IPS-20b (cell line): ENCODE measurements at regions not wholly inside any gene's neighbourhood (a gene's known extent, or its start where the extent isn't known, plus 50 kb on each side); places are given as distances from the start of the nearest gene placed in this dataset.

ENCODE experiments used
- H3K27ac ChIP-seq: one replicate; pipeline ENCODE4 v1.5.1; 2013; ENCODE audit warnings: low read length
- H3K27me3 ChIP-seq: 2 replicates; pipeline ENCODE4 v1.6.1; 2013; ENCODE audit warnings: mild to moderate bottlenecking, low read length, inconsistent platforms; ENCODE audit not compliant: insufficient read depth
- H3K36me3 ChIP-seq: 2 replicates; pipeline ENCODE4 v1.6.1; 2013; ENCODE audit warnings: low read depth, mild to moderate bottlenecking, inconsistent platforms, low read length, moderate library complexity; ENCODE audit not compliant: insufficient read depth
- H3K4me1 ChIP-seq: 2 replicates; pipeline ENCODE4 v1.6.1; 2013; ENCODE audit warnings: mild to moderate bottlenecking, control low read depth, inconsistent platforms, low read length, moderate library complexity; ENCODE audit not compliant: insufficient read depth
- H3K4me3 ChIP-seq: 2 replicates; pipeline ENCODE4 v1.5.1; 2013; ENCODE audit warnings: mild to moderate bottlenecking, low read length, inconsistent platforms
- H3K9ac ChIP-seq: 2 replicates; pipeline ENCODE4 v1.6.1; 2013; ENCODE audit warnings: low read depth, mild to moderate bottlenecking, inconsistent platforms, low read length, moderate library complexity
- H3K9me3 ChIP-seq: 2 replicates; pipeline ENCODE4 v1.6.1; 2013; ENCODE audit warnings: mild to moderate bottlenecking, low read depth, low read length, inconsistent platforms; ENCODE audit not compliant: insufficient read depth

DNA sequence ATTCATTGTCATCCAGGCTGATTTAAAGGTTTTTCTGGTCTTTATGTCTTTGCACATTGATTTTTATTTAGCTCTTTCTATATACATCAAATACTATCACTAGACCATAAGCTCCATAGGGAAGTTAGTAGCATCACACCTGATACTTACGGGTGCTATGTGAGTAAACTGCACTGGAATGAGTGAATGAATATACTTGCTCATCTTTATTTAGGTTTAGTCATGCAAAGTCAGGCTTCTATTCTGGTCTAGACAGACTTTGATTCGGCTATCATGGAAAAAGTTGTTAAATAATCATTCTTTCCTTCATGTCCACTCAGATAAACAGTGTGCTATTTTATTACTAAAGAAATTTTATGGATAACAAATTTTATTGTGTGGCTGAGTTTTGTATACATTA is 457.8 kb upstream of the PCDH7 start:
- no peak overlapping the region for H3K27ac ChIP-seq
- no peak overlapping the region for H3K9ac ChIP-seq
- H3K4me1 ChIP-seq: no peaks in the 10 kb centered on the region
- no peaks in the 10 kb centered on the region for H3K27me3 ChIP-seq
- H3K9me3 ChIP-seq: no peaks in the 10 kb centered on the region
- H3K4me3 ChIP-seq: no peak overlapping the region
- no peaks in the 10 kb centered on the region for H3K36me3 ChIP-seq

- Histone ChIP-seq H3K9ac (no peak overlapping the region), H3K4me1 (no peaks in the 10 kb centered on the region), H3K9me3 (no peaks in the 10 kb centered on the region), H3K36me3 (no peaks in the 10 kb centered on the region), H3K27ac (no peak overlapping the region), H3K4me3 (no peak overlapping the region), H3K27me3 (no peaks in the 10 kb centered on the region)
Observed at GRCh38 chr4:30264465-30264864, 455.7 kb upstream of the PCDH7 start.

GRCh38 chr4:30265716-30266115 is 454.5 kb upstream of the PCDH7 start:
- Histone ChIP-seq H3K27me3 (no peaks in the 10 kb centered on the region), H3K4me1 (no peaks in the 10 kb centered on the region), H3K9ac (no peak overlapping the region), H3K9me3 (no peaks in the 10 kb centered on the region), H3K36me3 (no peaks in the 10 kb centered on the region), H3K4me3 (no peak overlapping the region), H3K27ac (no peak overlapping the region)

GRCh38 chr4:30268370-30268769 is 451.8 kb upstream of the PCDH7 start:
- H3K9ac ChIP-seq: no peak overlapping the region
- no peak overlapping the region for H3K4me3 ChIP-seq
- no peaks in the 10 kb centered on the region for H3K27me3 ChIP-seq
- no peak overlapping the region for H3K27ac ChIP-seq
- no peaks in the 10 kb centered on the region for H3K4me1 ChIP-seq
- H3K9me3 ChIP-seq: no peaks in the 10 kb centered on the region
- H3K36me3 ChIP-seq: no peaks in the 10 kb centered on the region

GRCh38 chr4:30269850-30270249 is 450.3 kb upstream of the PCDH7 start:
- H3K9me3 ChIP-seq: no peaks in the 10 kb centered on the region
- no peak overlapping the region for H3K9ac ChIP-seq
- H3K4me3 ChIP-seq: no peak overlapping the region
- H3K27me3 ChIP-seq: no peaks in the 10 kb centered on the region
- H3K27ac ChIP-seq: no peak overlapping the region
- no peaks in the 10 kb centered on the region for H3K36me3 ChIP-seq
- no peaks in the 10 kb centered on the region for H3K4me1 ChIP-seq

DNA sequence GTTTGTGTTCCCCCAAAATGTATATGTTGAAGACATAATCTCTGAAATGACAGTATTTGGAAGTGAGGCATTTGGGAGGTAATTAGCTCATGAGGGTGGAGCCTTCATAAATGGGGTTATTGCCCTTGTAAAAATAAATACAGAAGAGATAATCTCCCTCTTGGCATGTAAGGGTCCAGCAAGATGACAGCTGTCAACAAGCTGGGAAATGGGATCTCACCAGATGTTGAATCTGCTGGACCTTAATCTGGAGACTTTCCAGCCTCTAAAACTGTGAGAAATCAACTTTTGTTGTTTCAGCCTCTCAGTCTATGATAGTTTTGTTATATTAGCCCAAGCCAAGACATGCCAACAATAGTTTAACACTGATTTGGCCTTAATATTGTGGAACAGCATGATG is 438.2 kb upstream of the PCDH7 start:
- Histone ChIP-seq H3K9ac (no peak overlapping the region), H3K27ac (no peak overlapping the region), H3K36me3 (no peaks in the 10 kb centered on the region), H3K4me1 (no peaks in the 10 kb centered on the region), H3K27me3 (no peaks in the 10 kb centered on the region), H3K4me3 (no peak overlapping the region), H3K9me3 (no peaks in the 10 kb centered on the region)

DNA sequence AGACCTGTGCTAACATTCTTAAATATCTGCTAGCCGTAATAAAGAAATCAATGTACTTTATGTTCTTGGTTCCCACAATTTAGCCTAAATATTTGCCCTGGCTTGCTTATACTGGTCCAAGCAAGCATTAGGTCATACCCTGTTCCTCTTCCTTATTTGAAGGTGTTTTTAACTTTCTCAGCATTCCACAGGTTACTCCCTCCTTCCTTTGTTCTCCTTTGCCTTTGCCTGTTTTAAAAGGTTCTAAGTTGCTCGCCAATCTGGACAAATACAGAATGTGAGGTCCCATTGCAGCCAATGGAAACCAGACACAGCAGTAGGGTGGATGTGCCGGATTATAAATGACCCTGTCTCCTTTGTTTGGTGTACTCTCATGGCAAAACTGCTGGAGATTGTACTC is 436.8 kb upstream of the PCDH7 start:
- no peaks in the 10 kb centered on the region for H3K4me1 ChIP-seq
- no peak overlapping the region for H3K4me3 ChIP-seq
- no peak overlapping the region for H3K9ac ChIP-seq
- no peaks in the 10 kb centered on the region for H3K9me3 ChIP-seq
- no peaks in the 10 kb centered on the region for H3K27me3 ChIP-seq
- H3K27ac ChIP-seq: no peak overlapping the region
- no peaks in the 10 kb centered on the region for H3K36me3 ChIP-seq

DNA sequence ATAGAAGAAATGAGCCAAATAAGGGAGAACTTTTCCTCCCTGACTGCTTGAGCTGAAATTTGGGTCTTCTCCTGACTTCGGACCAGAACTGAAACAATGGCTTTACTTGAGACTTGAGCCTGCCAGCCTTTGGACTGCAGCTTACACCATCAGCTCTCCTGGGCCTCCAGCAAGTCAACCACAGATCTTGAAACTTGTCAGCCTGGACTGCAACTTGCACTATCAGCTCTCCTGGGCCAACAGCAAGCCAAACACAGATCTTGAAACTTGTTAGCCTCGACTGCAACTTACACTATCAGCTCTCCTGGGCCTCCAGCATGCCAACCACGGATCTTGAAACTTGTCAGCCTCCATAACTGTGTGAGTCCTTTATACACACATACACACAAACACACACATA is 425.9 kb upstream of the PCDH7 start:
- Histone ChIP-seq H3K27ac (no peak overlapping the region), H3K27me3 (no peaks in the 10 kb centered on the region), H3K9ac (no peak overlapping the region), H3K9me3 (no peaks in the 10 kb centered on the region), H3K4me3 (no peak overlapping the region), H3K4me1 (no peaks in the 10 kb centered on the region), H3K36me3 (no peaks in the 10 kb centered on the region)

GRCh38 chr4:30295652-30296051 is 424.5 kb upstream of the PCDH7 start:
- no peak overlapping the region for H3K27ac ChIP-seq
- H3K27me3 ChIP-seq: no peaks in the 10 kb centered on the region
- H3K9ac ChIP-seq: no peak overlapping the region
- no peak overlapping the region for H3K4me3 ChIP-seq
- no peaks in the 10 kb centered on the region for H3K4me1 ChIP-seq
- no peaks in the 10 kb centered on the region for H3K9me3 ChIP-seq
- H3K36me3 ChIP-seq: no peaks in the 10 kb centered on the region

GRCh38 chr4:30314001-30314400 is 406.2 kb upstream of the PCDH7 start:
- Histone ChIP-seq H3K27ac (no peak overlapping the region), H3K36me3 (no peaks in the 10 kb centered on the region), H3K4me1 (no peaks in the 10 kb centered on the region), H3K9me3 (no peaks in the 10 kb centered on the region), H3K9ac (no peak overlapping the region), H3K4me3 (no peak overlapping the region), H3K27me3 (no peaks in the 10 kb centered on the region)

GRCh38 chr4:30330894-30331652 is 389.1 kb upstream of the PCDH7 start:
- H3K27ac ChIP-seq: no peak overlapping the region
- no peak overlapping the region for H3K4me3 ChIP-seq
- peaks cover 17% of the 10 kb centered on the region; the same call in 1 of the 2 replicates for H3K9me3 ChIP-seq
- no peaks in the 10 kb centered on the region for H3K4me1 ChIP-seq
- no peaks in the 10 kb centered on the region for H3K27me3 ChIP-seq
- H3K36me3 ChIP-seq: no peaks in the 10 kb centered on the region
- H3K9ac ChIP-seq: no peak overlapping the region

- H3K27ac ChIP-seq: no peak overlapping the region
- H3K36me3 ChIP-seq: no peaks in the 10 kb centered on the region
- H3K4me3 ChIP-seq: no peak overlapping the region
- H3K27me3 ChIP-seq: no peaks in the 10 kb centered on the region
- H3K9me3 ChIP-seq: no peaks in the 10 kb centered on the region
- no peak overlapping the region for H3K9ac ChIP-seq
- no peaks in the 10 kb centered on the region for H3K4me1 ChIP-seq
Observed at GRCh38 chr4:30341731-30342130, 378.4 kb upstream of the PCDH7 start.
